ENCODE measurements at regions not wholly inside any gene's neighbourhood (a gene's known extent, or its start where the extent isn't known, plus 50 kb on each side); places are given as distances from the start of the nearest gene placed in this dataset.
A peak's percentile ranks its signal among the peaks of the same experiment; 100 is the strongest.

DNA sequence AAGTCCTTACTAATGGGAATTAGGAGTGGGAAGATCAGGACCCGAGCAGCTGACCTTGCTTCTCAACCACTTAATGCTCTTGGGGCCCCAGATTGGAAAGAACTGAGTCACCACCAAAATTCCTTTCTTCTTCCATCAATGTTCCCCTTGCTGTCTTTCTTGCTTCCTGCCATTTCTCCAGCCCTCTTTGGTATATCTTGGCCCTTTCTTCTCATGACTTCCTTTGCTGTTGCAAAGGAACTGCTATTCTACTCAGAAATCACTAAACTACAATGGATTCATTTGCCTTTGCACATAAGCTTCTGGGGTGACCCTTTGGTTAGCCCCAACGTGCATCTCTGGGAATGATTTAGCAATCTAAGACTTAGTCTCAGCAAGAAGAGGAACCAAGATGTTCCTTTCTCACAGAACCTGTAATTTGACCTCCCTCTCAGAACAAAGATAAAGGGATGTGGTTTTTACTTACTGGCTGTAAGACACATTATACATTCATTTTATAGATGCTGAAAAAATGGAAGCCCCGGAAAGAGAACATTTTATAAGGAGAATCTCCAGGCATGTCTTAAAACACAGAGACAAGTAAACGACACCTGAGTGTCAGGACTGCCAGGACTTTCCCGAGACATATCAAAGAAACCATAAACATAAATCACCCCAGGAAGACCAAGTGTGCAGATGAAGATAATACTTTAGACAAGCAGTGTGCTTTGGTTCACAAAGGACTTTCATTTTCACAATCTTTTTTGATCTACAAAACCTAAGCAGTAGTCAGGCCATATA lies 99.0 kb upstream of the TNFAIP3 start:
- Histone ChIP-seq H3K27ac (ENCODE audit: insufficient read depth, low read length) (no peak overlapping the region), H3K36me3 (ENCODE audit: control insufficient read depth, insufficient read depth, low read length) (no peaks in the 10 kb centered on the region), H3K9ac (ENCODE audit: insufficient read depth, low read length) (no peak overlapping the region), H3K27me3 (ENCODE audit: control insufficient read depth, insufficient read depth, low read length) (no peaks in the 10 kb centered on the region), H4K20me1 (ENCODE audit: control insufficient read depth, extremely low read depth, insufficient read depth, low read length) (no peaks in the 10 kb centered on the region), H3K4me1 (ENCODE audit: control insufficient read depth, extremely low read depth, insufficient read depth, low read length) (no peaks in the 10 kb centered on the region), H2AFZ (ENCODE audit: low read length) (no peak overlapping the region), H3K4me2 (ENCODE audit: extremely low read depth, insufficient read depth, low read length) (no peak overlapping the region), H3K79me2 (ENCODE audit: control insufficient read depth, insufficient read depth, low read length) (no peaks in the 10 kb centered on the region), H3K9me3 (ENCODE audit: control insufficient read depth, insufficient read depth, low read depth, low read length) (no peaks in the 10 kb centered on the region), H3K4me3 (replicated peaks in 1 of 4; ENCODE audit: control extremely low read depth in 1 of 4, insufficient read depth in 1 of 4, low read depth in 3 of 4, low read length in 4 of 4) (no peak overlapping the region)
- no peak for TF ChIP-seq EZH2 (IDR thresholded peaks at IDR 0.05; ENCODE audit: low read length, missing control alignments)
- no peak for TF ChIP-seq CTCF (conservative IDR thresholded peaks at IDR 0.05 in 1 of 2, IDR thresholded peaks at IDR 0.05 in 1 of 2; ENCODE audit: low read depth in 1 of 2, low read length in 2 of 2)
- peak; percentile 62 for DNase-seq (ENCODE audit: low read depth in 2 of 2)

DNA sequence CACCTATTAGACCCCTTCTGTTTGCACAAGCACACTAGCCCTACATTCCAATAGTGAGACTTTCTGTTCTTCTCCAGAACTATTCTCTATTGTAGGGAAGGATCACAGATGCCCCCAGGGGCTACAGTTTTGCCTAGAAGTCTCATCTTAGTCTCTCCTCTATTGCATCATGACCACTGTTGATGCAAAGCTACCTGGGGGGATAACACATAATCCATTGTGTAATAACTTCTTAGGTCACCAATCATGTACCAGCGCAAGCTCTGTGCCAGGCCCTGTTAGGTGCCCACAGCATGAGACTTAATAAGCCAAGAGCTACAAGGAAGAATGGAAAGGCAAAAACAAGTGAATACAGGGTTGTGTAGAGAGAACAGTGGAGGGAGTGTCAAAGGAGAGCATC lies 98.1 kb upstream of the TNFAIP3 start:
- Histone ChIP-seq H2AFZ (ENCODE audit: low read length) (no peak overlapping the region), H3K4me2 (ENCODE audit: extremely low read depth, insufficient read depth, low read length) (no peak overlapping the region), H3K36me3 (ENCODE audit: control insufficient read depth, insufficient read depth, low read length) (no peaks in the 10 kb centered on the region), H3K27me3 (ENCODE audit: control insufficient read depth, insufficient read depth, low read length) (no peaks in the 10 kb centered on the region), H3K9ac (ENCODE audit: insufficient read depth, low read length) (no peak overlapping the region), H3K9me3 (ENCODE audit: control insufficient read depth, insufficient read depth, low read depth, low read length) (no peaks in the 10 kb centered on the region), H3K79me2 (ENCODE audit: control insufficient read depth, insufficient read depth, low read length) (no peaks in the 10 kb centered on the region), H4K20me1 (ENCODE audit: control insufficient read depth, extremely low read depth, insufficient read depth, low read length) (no peaks in the 10 kb centered on the region), H3K4me3 (replicated peaks in 1 of 4; ENCODE audit: control extremely low read depth in 1 of 4, insufficient read depth in 1 of 4, low read depth in 3 of 4, low read length in 4 of 4) (no peak overlapping the region), H3K27ac (ENCODE audit: insufficient read depth, low read length) (no peak overlapping the region), H3K4me1 (ENCODE audit: control insufficient read depth, extremely low read depth, insufficient read depth, low read length) (no peaks in the 10 kb centered on the region)
- DNase-seq (ENCODE audit: low read depth in 2 of 2): no peak
- no peak for TF ChIP-seq EZH2 (IDR thresholded peaks at IDR 0.05; ENCODE audit: low read length, missing control alignments)
- no peak for TF ChIP-seq CTCF (conservative IDR thresholded peaks at IDR 0.05 in 1 of 2, IDR thresholded peaks at IDR 0.05 in 1 of 2; ENCODE audit: low read depth in 1 of 2, low read length in 2 of 2)

DNA sequence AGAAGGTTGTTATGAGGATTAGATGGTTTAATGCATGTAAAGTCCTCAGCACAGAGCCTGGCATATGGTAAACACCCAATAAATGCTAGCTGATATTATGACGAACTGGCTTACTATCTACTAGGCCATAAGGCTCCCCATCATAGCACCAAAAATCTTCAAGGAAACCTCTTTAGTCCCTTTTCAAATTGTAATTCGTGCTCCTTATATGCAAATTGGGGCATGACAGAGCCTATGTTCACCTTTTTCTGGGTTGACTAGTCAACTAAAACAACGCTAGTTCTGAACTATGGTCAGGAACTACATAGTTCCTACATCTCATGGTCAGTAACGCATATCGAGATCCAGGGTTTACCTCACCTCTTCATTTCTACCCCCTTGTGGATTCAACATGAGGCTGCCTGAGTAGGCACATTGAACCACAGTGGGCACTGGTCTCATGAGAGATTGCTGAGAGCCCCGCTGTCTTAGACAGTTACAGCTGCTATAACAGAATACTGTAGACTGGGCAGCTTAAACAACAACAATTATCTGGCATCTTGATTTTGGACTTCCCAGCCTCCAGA lies 97.2 kb upstream of the TNFAIP3 start:
- H3K79me2 ChIP-seq (ENCODE audit: control insufficient read depth, insufficient read depth, low read length): no peaks in the 10 kb centered on the region
- no peak overlapping the region for H3K9ac ChIP-seq (ENCODE audit: insufficient read depth, low read length)
- no peaks in the 10 kb centered on the region for H4K20me1 ChIP-seq (ENCODE audit: control insufficient read depth, extremely low read depth, insufficient read depth, low read length)
- H2AFZ ChIP-seq (ENCODE audit: low read length): no peak overlapping the region
- TF ChIP-seq EZH2 (IDR thresholded peaks at IDR 0.05; ENCODE audit: low read length, missing control alignments): no peak
- no peak for TF ChIP-seq CTCF (conservative IDR thresholded peaks at IDR 0.05 in 1 of 2, IDR thresholded peaks at IDR 0.05 in 1 of 2; ENCODE audit: low read depth in 1 of 2, low read length in 2 of 2)
- H3K36me3 ChIP-seq (ENCODE audit: control insufficient read depth, insufficient read depth, low read length): no peaks in the 10 kb centered on the region
- H3K27me3 ChIP-seq (ENCODE audit: control insufficient read depth, insufficient read depth, low read length): no peaks in the 10 kb centered on the region
- peaks cover 2% of the 10 kb centered on the region for H3K4me1 ChIP-seq (ENCODE audit: control insufficient read depth, extremely low read depth, insufficient read depth, low read length)
- H3K27ac ChIP-seq (ENCODE audit: insufficient read depth, low read length): no peak overlapping the region
- H3K4me2 ChIP-seq (ENCODE audit: extremely low read depth, insufficient read depth, low read length): no peak overlapping the region
- H3K9me3 ChIP-seq (ENCODE audit: control insufficient read depth, insufficient read depth, low read depth, low read length): no peaks in the 10 kb centered on the region
- H3K4me3 ChIP-seq (replicated peaks in 1 of 4; ENCODE audit: control extremely low read depth in 1 of 4, insufficient read depth in 1 of 4, low read depth in 3 of 4, low read length in 4 of 4): no peak overlapping the region
- no peak for DNase-seq (ENCODE audit: low read depth in 2 of 2)
